ENCODE measurements at regions not wholly inside any gene's neighbourhood (a gene's known extent, or its start where the extent isn't known, plus 50 kb on each side); places are given as distances from the start of the nearest gene placed in this dataset.

DNA sequence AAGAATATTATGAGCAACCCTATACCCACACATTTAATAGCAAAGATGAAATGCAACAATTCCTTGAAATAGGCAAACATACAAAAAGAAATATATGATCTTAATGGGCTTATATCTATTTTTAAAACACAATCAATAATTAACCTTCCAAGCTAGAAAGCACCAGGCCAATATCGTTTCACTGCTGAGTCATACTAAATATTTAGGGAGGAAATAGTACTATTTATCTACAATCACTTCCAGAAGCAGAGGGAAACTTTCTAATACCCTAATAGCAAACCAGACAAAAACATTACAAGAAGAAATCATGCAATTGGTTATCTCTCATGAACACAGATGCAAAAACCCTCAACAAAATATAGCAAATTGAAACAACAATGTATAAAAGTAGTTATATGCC, 207.8 kb downstream of the MTHFS start:
- TF ChIP-seq, protein P1, sequence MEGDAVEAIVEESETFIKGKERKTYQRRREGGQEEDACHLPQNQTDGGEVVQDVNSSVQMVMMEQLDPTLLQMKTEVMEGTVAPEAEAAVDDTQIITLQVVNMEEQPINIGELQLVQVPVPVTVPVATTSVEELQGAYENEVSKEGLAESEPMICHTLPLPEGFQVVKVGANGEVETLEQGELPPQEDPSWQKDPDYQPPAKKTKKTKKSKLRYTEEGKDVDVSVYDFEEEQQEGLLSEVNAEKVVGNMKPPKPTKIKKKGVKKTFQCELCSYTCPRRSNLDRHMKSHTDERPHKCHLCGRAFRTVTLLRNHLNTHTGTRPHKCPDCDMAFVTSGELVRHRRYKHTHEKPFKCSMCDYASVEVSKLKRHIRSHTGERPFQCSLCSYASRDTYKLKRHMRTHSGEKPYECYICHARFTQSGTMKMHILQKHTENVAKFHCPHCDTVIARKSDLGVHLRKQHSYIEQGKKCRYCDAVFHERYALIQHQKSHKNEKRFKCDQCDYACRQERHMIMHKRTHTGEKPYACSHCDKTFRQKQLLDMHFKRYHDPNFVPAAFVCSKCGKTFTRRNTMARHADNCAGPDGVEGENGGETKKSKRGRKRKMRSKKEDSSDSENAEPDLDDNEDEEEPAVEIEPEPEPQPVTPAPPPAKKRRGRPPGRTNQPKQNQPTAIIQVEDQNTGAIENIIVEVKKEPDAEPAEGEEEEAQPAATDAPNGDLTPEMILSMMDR (IDR thresholded peaks at IDR 0.05 in 8 of 11, conservative IDR thresholded peaks at IDR 0.05 in 3 of 11) = no peak
- no peak for TF ChIP-seq POLR2AphosphoS5 (IDR thresholded peaks at IDR 0.05)
- TF ChIP-seq POLR2A (IDR thresholded peaks at IDR 0.05) = no peak
